DMS114 treated with DMSO at 0.1 percent for 48 hours (cell line): ENCODE measurements at regions not wholly inside any gene's neighbourhood (a gene's known extent, or its start where the extent isn't known, plus 50 kb on each side); places are given as distances from the start of the nearest gene placed in this dataset.

Source experiments
- DNase-seq: peaks from one replicate; lab custom pipeline; 2025; ENCODE audit not compliant: unreplicated experiment; lab: John Stamatoyannopoulos, UW

DNA sequence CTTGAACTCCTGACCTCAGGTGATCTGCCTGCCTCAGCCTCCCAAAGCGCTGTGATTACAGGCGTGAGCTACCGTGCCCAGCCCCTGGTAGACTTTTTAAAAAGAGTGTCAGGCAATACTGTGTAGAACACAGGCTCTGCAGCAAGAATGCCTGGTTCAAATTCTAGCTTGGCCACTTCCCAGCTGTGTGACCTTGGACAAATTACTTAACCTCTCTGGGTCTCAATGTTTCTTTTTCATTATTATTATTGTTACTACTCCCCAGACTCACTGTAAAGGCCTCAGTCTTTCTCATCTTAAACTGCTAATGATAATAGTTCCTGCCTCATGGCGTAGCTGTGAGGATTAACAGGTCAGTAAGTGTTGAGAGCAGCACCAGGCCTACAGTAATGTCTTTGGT lies 114.3 kb downstream of the LITAF start:
- no peak for DNase-seq

GRCh38 chr16:11472851-11473250 lies 113.9 kb downstream of the LITAF start:
- no peak for DNase-seq

- no peak for DNase-seq
These were observed 113.0 kb downstream of the LITAF start for GRCh38 chr16:11473728-11474127.

- no peak for DNase-seq
These were observed 112.0 kb downstream of the LITAF start for GRCh38 chr16:11474617-11475291.

DNA sequence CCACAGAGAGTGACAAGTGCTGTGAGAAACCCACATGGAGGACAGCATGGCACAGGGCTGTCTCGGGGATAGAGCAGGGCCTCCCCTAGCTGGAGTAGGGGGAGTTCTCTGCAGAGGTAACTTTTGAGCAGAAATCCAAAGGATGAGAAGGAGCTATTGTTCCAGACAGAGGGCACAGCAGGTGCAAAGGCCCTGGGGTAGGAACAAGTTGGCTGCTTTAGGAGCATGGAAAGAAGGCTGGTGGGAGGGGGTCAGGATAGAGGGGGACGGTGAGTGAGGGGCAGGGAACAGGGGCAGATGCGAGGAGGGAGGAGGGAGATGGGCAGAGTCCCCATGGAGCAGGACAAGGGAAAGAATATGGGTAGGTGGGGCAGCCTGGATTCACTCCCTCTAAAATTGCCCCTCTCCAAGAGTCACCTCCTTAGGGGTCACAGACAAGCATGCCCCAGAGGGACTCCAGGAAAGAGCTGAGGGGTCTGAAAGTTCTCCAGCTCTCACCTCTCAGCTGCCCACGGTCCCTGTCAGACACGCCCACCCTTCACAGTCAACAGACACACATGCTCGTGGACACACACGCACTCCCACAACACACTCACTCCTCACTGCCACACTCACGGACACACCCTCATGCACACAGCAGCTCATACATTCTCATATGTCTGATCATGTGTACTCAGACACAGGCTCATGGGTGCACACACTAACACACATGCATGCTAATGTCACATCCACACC lies 110.7 kb downstream of the LITAF start:
- DNase-seq, result no peak

DNA sequence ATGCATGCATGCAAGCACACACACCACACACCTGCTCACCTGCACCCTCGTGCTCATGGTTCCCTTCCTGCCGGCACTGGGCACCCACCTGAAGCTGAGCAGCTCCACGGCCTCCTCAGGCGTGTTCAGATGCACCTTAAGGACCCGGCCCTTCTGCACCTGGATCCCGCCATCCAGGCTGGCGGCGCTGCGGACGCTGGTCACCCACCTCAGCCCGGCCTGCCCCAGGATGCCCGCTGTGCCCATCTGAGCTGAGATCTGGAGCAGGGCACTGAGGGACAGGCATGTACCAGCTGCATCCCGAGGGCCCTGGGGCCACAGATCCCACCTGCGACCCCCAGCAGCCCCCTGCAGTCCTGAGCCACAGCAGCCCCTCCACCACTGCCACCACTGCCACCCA lies 110.0 kb downstream of the LITAF start:
- DNase-seq, result no peak

GRCh38 chr16:11478431-11479119 lies 108.1 kb downstream of the LITAF start:
- DNase-seq, result no peak

- no peak for DNase-seq
These were observed 106.8 kb downstream of the LITAF start for GRCh38 chr16:11479916-11480315.

DNA sequence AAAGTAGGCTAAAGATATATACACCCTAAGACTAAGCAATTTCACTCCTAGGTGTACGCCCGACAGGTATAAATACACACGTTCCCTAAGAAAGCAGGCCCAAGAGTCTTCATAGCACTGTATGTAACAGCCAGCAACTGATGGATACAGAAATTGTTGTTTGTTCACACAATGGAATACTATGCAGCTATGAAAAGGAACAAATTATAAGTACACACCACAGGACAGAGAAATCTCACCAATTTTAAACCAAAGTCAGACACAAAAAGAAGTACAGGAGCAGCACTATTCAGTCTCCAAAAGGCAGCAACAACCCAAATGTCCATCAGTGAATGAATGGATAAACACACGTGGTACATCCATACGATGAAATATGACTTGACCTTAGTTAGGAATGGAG lies 106.1 kb downstream of the LITAF start:
- no peak for DNase-seq

GRCh38 chr16:11481987-11482386 lies 104.7 kb downstream of the LITAF start:
- DNase-seq, result no peak

GRCh38 chr16:11482946-11483748 lies 103.6 kb downstream of the LITAF start:
- DNase-seq, result no peak

GRCh38 chr16:11484691-11485258 lies 101.9 kb downstream of the LITAF start:
- no peak for DNase-seq

- DNase-seq, result no peak
These were observed 101.0 kb downstream of the LITAF start for GRCh38 chr16:11485676-11486075.

GRCh38 chr16:11487289-11487688 lies 99.4 kb downstream of the LITAF start:
- DNase-seq, result no peak

GRCh38 chr16:11488304-11488703 lies 98.4 kb downstream of the LITAF start:
- DNase-seq, result no peak

GRCh38 chr16:11491524-11491923 lies 95.2 kb downstream of the LITAF start:
- DNase-seq, result no peak

DNA sequence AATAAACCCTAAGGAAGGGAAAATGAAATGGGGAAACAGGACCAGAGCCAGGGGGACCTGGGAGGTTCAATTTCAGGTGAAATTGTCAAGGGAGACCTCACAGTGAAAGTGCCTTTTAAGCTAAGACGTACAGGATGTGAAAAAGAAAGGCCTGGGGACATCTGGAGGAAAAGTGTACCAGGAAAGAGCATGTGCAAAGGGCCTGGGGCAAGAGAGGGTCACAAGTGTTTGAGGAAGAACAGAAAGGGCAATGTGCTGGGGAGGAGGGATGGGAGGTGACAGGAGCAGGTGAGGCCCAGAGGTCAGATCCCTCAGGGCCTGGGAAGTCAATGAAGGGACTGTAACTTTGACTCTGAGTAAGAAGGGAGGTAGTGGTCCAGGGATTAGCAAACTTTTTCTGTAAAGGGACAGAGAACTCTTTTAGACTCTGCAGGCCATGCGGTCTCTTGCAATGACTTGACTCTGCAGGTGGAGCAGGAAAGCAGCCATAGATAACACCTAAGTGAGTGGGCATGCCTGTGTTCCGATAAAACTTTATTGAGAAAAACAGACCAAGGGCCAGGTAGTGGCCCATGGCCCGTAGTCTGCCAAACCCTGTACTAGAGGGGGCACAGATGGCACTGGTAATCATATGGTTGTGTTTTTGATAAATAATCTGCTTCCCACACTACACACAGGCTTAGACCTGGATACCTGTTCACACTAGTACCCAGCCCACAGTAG lies 93.8 kb downstream of the LITAF start:
- no peak for DNase-seq

DNA sequence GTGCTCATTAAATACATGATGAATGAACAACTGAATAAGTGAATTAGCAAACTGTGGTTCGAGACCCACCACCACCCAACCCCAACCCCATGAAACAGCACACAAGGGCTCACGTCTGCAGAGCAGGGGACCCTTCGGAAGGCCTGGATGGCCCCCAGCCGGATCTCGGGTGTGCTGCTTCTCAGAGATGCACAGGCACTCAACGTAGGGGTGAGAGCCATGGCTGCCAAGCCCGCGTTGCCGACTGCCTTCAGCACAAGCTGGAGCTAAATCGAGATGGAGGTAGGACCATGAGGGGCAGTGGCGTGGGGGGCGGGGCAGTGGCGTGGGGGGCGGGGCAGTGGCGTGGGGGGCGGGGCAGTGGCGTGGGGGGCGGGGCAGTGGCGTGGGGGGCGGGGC lies 93.2 kb downstream of the LITAF start:
- DNase-seq, result no peak

GRCh38 chr16:11494029-11494428 lies 92.7 kb downstream of the LITAF start:
- no peak for DNase-seq

DNA sequence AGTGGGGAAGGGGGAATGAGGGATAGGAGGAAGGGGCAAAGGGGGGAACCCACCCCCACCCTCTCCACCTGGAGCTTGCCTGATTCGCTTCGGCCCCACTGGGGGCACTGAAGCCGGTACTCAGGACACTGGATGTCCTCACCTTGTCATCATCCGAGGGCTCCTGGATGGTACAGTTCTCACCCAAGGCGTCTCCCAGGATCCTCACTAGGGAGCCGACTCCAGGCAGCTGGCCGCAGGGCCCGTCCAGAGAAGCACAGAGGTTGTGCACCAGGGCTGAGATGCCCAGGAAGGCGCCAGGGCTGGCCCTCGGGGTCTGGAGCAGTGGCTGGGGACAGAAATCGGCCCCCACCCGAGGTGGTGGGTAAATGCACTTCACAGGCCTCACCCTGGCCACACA lies 92.3 kb downstream of the LITAF start:
- DNase-seq, result no peak

GRCh38 chr16:11495066-11495407 lies 91.7 kb downstream of the LITAF start:
- DNase-seq, result no peak
